ENCODE measurements at regions not wholly inside any gene's neighbourhood (a gene's known extent, or its start where the extent isn't known, plus 50 kb on each side); places are given as distances from the start of the nearest gene placed in this dataset.

DNA sequence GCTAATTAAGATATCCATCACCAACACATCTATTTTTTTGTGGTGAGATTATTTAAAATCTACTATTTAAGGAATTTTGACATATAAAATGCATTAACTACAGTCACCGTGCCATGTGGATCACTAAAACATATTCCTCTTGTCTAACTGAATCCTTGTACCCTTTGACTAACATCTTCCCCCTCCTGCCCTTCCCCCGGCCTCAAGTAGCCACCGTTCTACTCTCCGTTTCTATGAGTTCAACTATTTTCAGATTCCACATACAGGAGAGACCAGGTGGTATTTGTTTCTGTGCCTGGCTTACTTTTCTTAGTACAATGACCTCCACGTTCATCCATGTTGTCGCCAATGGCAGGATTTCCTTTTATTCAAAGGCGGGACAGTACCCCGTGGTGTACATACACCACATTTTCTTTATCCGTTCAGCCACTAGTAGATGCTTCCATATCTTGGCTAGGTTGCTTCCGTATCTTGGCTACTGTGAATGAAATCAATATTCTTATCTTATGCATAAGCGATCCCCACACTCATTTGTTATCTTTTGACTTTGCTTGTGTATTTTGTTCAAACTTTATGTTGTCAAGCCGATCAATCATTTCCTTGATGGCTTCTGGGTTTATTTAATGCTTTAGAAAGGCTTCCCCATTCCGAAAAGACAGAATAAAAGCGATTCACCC, 134.7 kb downstream of the KCNJ12 start:
- TF ChIP-seq POLR2A (IDR thresholded peaks at IDR 0.05; ENCODE audit: low read depth, low read length) (no peak), POLR2AphosphoS5 (IDR thresholded peaks at IDR 0.05; ENCODE audit: low read depth, low read length) (no peak), TAF1 (IDR thresholded peaks at IDR 0.05; ENCODE audit: low read depth, low read length) (no peak), SPI1 (IDR thresholded peaks at IDR 0.05; ENCODE audit: low read depth, low read length) (no peak), POU2F2 (IDR thresholded peaks at IDR 0.05; ENCODE audit: low read depth, low read length) (no peak)
